Vagina (tissue), 2 donors: ENCODE measurements at regions not wholly inside any gene's neighbourhood (a gene's known extent, or its start where the extent isn't known, plus 50 kb on each side); places are given as distances from the start of the nearest gene placed in this dataset.

Source experiments
- CTCF ChIP-seq, 3 experiments: fragments of 450-650 bp in 2 of 3; fragments of 200-600 bp in 1 of 3; sonication (generic) in 1 of 3; IDR thresholded peaks; one replicate each; pipeline ENCODE4 v1.5.1; 2017 to 2019; ENCODE audit warnings: antibody characterized with exemption in 3 of 3, mild to moderate bottlenecking in 2 of 3, moderate library complexity in 2 of 3
- POLR2A ChIP-seq, 2 donors: fragments of 450-650 bp; IDR thresholded peaks; one replicate each; pipeline ENCODE4 v1.6.1; 2017; ENCODE audit warnings: antibody characterized with exemption in 2 of 2, mild to moderate bottlenecking in 2 of 2, moderate library complexity in 2 of 2
- POLR2AphosphoS5 ChIP-seq, 2 donors: sonication (generic); formaldehyde crosslinking; IDR thresholded peaks; one replicate each; pipeline ENCODE4 v1.9.0; 2017; ENCODE audit warnings: antibody characterized with exemption in 2 of 2, mild to moderate bottlenecking in 2 of 2, low read depth in 1 of 2; ENCODE audit not compliant: insufficient read depth in 1 of 2

DNA sequence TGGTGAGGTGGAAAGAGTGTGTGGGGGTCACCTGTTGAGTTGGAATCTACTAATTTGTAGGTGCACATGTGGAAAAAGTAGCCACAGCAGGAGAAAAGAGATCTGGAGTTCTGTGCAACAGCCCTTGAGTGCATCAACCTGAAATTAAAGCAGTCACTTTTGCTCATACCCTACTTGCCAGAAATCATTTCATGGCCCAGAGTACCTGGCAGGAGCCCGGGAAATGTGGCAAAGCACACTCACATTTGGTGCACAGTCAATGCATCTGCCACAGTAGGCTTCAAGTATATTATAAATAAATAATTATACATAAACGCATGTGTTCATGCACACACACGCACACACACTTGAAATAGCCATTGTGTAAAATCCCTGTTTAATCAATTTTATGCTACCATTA lies 203.0 kb downstream of the ICE1 start:
- no peak for TF ChIP-seq CTCF (IDR thresholded peaks at IDR 0.05)
- TF ChIP-seq POLR2AphosphoS5 (IDR thresholded peaks at IDR 0.05; ENCODE audit: insufficient read depth in 1 of 2, low read depth in 1 of 2): no peak
- TF ChIP-seq POLR2A (IDR thresholded peaks at IDR 0.05): no peak
